H9 (cell line): ENCODE measurements at regions not wholly inside any gene's neighbourhood (a gene's known extent, or its start where the extent isn't known, plus 50 kb on each side); places are given as distances from the start of the nearest gene placed in this dataset.
A peak's percentile ranks its signal among the peaks of the same experiment; 100 is the strongest.

Source experiments
- DNase-seq: peaks from one replicate; pipeline ENCODE4 v3.0.0-alpha.2; 2017
- H2AFZ ChIP-seq: one replicate; pipeline ENCODE4 v1.6.1; 2013; ENCODE audit warnings: mild to moderate bottlenecking, low read length, control low read depth, moderate library complexity
- H2AK5ac ChIP-seq: 2 replicates; pipeline ENCODE4 v1.6.1; 2013; ENCODE audit warnings: low read length, control low read depth, mixed read lengths; ENCODE audit not compliant: insufficient read length
- H2BK120ac ChIP-seq: one replicate; pipeline ENCODE4 v1.6.1; 2013; ENCODE audit warnings: low read depth, mild to moderate bottlenecking, low read length, control low read depth, inconsistent platforms; ENCODE audit not compliant: poor library complexity, severe bottlenecking
- H2BK12ac ChIP-seq: 2 replicates; pipeline ENCODE4 v1.6.1; 2013; ENCODE audit warnings: low read length, control low read depth, mixed read lengths, low read depth; ENCODE audit not compliant: insufficient read length
- H2BK15ac ChIP-seq: 2 replicates; pipeline ENCODE4 v1.6.1; 2013; ENCODE audit warnings: low read depth, low read length, control low read depth
- H2BK20ac ChIP-seq: one replicate; pipeline ENCODE4 v1.6.1; 2013; ENCODE audit warnings: low read depth, mild to moderate bottlenecking, low read length, control low read depth, inconsistent platforms; ENCODE audit not compliant: poor library complexity, severe bottlenecking
- H2BK5ac ChIP-seq: 2 replicates; pipeline ENCODE4 v1.6.1; 2013; ENCODE audit warnings: low read length, control low read depth, mixed read lengths; ENCODE audit not compliant: insufficient read length
- H3K14ac ChIP-seq: 2 replicates; pipeline ENCODE4 v1.6.1; 2013; ENCODE audit warnings: low read length, control low read depth; ENCODE audit not compliant: insufficient read depth
- H3K18ac ChIP-seq: 2 replicates; pipeline ENCODE4 v1.6.1; 2013; ENCODE audit warnings: low read depth, mild to moderate bottlenecking, mixed read lengths, low read length, control low read depth; ENCODE audit not compliant: insufficient read length
- H3K23ac ChIP-seq: 2 replicates; pipeline ENCODE4 v1.6.1; 2013; ENCODE audit warnings: low read length, control low read depth, mixed read lengths, low read depth; ENCODE audit not compliant: insufficient read length
- H3K23me2 ChIP-seq: 2 replicates; pipeline ENCODE4 v1.6.1; 2013; ENCODE audit warnings: low read depth, mild to moderate bottlenecking, mixed read lengths, low read length, control low read depth; ENCODE audit not compliant: insufficient read length, poor library complexity, severe bottlenecking
- H3K27ac ChIP-seq: 2 replicates; pipeline ENCODE4 v1.5.1; 2013; ENCODE audit warnings: low read length, control low read depth, mixed read lengths, low read depth; ENCODE audit not compliant: insufficient read length
- H3K27me3 ChIP-seq: 2 replicates; pipeline ENCODE4 v1.6.1; 2013; ENCODE audit warnings: low read length, control low read depth, inconsistent platforms; ENCODE audit not compliant: insufficient read depth
- H3K4ac ChIP-seq: 2 replicates; pipeline ENCODE4 v1.6.1; 2013; ENCODE audit warnings: low read depth, mild to moderate bottlenecking, control low read depth, inconsistent platforms, low read length, moderate library complexity
- H3K4me1 ChIP-seq: 2 replicates; pipeline ENCODE4 v1.6.1; 2013; ENCODE audit warnings: low read length, control low read depth, inconsistent platforms; ENCODE audit not compliant: insufficient read depth
- H3K4me2 ChIP-seq: 2 replicates; pipeline ENCODE4 v1.6.1; 2013; ENCODE audit warnings: low read length, control low read depth, mixed read lengths; ENCODE audit not compliant: insufficient read length, insufficient read depth
- H3K56ac ChIP-seq: 2 replicates; pipeline ENCODE4 v1.6.1; 2013; ENCODE audit warnings: low read depth, mild to moderate bottlenecking, mixed read lengths, low read length, control low read depth; ENCODE audit not compliant: insufficient read length
- H3K79me1 ChIP-seq: 2 replicates; pipeline ENCODE4 v1.6.1; 2013; ENCODE audit warnings: low read depth, mild to moderate bottlenecking, moderate library complexity, low read length, control low read depth, inconsistent platforms; ENCODE audit not compliant: insufficient read depth, poor library complexity, severe bottlenecking
- H3K79me2 ChIP-seq: 2 replicates; pipeline ENCODE4 v1.6.1; 2013; ENCODE audit warnings: low read length, control low read depth, inconsistent platforms; ENCODE audit not compliant: insufficient read depth
- H3K9ac ChIP-seq: 2 replicates; pipeline ENCODE4 v1.6.1; 2013; ENCODE audit warnings: low read length, control low read depth, mixed read lengths; ENCODE audit not compliant: insufficient read length; ENCODE audit errors: extremely low read depth
- H3K9me3 ChIP-seq: one replicate; pipeline ENCODE4 v1.6.1; 2013; ENCODE audit warnings: low read depth, low read length, inconsistent platforms; ENCODE audit not compliant: control insufficient read depth
- H3T11ph ChIP-seq: one replicate; pipeline ENCODE4 v1.6.1; 2013; ENCODE audit warnings: mild to moderate bottlenecking, low read length, control low read depth, inconsistent platforms
- H4K20me1 ChIP-seq: one replicate; pipeline ENCODE4 v1.6.1; 2013; ENCODE audit not compliant: control insufficient read depth, insufficient read length, insufficient read depth
- H4K5ac ChIP-seq: 2 replicates; pipeline ENCODE4 v1.6.1; 2013; ENCODE audit warnings: low read depth, mild to moderate bottlenecking, mixed read lengths, low read length, control low read depth; ENCODE audit not compliant: insufficient read length
- H4K8ac ChIP-seq: replicated peaks from 2 replicates; pipeline ENCODE4 v1.6.1; 2013; ENCODE audit warnings: low read length, control low read depth, mixed read lengths, low read depth; ENCODE audit not compliant: insufficient read length
- H4K91ac ChIP-seq: 2 replicates; pipeline ENCODE4 v1.6.1; 2013; ENCODE audit warnings: low read depth, mild to moderate bottlenecking, moderate library complexity, mixed read lengths, low read length, control low read depth; ENCODE audit not compliant: insufficient read length
- H3K27ac Mint-ChIP-seq, 3 experiments: 2 replicates in 2 of 3; 3 replicates in 1 of 3; pipeline ENCODE4 v1.8.0; 2020 to 2021; ENCODE audit warnings: mixed read lengths in 3 of 3, mild to moderate bottlenecking in 1 of 3, moderate library complexity in 1 of 3
- H3K27me3 Mint-ChIP-seq: 2 replicates; pipeline ENCODE4 v1.8.0; 2021; ENCODE audit warnings: low read depth, mild to moderate bottlenecking, moderate library complexity, mixed read lengths
- H3K36me3 Mint-ChIP-seq, 3 experiments: 2 replicates in 2 of 3; 3 replicates in 1 of 3; pipeline ENCODE4 v1.8.0; 2020 to 2021; ENCODE audit warnings: low read depth in 3 of 3, mixed read lengths in 3 of 3; ENCODE audit not compliant: insufficient read depth in 1 of 3
- H3K4me1 Mint-ChIP-seq, 2 experiments: 2 replicates each; pipeline ENCODE4 v1.8.0; 2020; ENCODE audit warnings: mixed read lengths in 2 of 2
- H3K4me3 Mint-ChIP-seq, 2 experiments: 2 replicates in 1 of 2; 3 replicates in 1 of 2; pipeline ENCODE4 v1.8.0; 2020 to 2021; ENCODE audit warnings: mild to moderate bottlenecking in 2 of 2, mixed read lengths in 2 of 2, moderate library complexity in 1 of 2
- H3K9me3 Mint-ChIP-seq, 2 experiments: 2 replicates in 1 of 2; 3 replicates in 1 of 2; pipeline ENCODE4 v1.8.0; 2020; ENCODE audit warnings: mild to moderate bottlenecking in 2 of 2, mixed read lengths in 2 of 2, moderate library complexity in 1 of 2
- CTCF ChIP-seq: fragments of 200-600 bp; sonication (generic); conservative IDR thresholded peaks from 3 replicates; pipeline ENCODE4 v1.8.0; 2021; ENCODE audit warnings: antibody characterized with exemption, mild to moderate bottlenecking
- WGBS: extraction: QIAGEN DNeasy Blood & Tissue Kit; methylation state at CpG from one replicate; pipeline ENCODE4 v1.1.7; 2013; ENCODE audit warnings: missing lambda C conversion rate, low lambda C conversion rate, mixed read lengths; ENCODE audit not compliant: insufficient read length; ENCODE audit errors: extremely low coverage; 5-methylcytosine and 5-hydroxymethylcytosine counted together

- WGBS, result no CpG with 5 or more reads among the region's 18 CpGs
- Histone ChIP-seq H3K79me2 (no peaks in the 10 kb centered on the region), H2BK15ac (no peak overlapping the region), H2BK20ac (no peak overlapping the region), H3K18ac (no peak overlapping the region), H2AFZ (no peak overlapping the region), H4K20me1 (no peaks in the 10 kb centered on the region), H2BK120ac (no peak overlapping the region), H4K91ac (no peak overlapping the region), H3K23ac (no peak overlapping the region), H3K27ac (no peak overlapping the region), H4K8ac (no peak overlapping the region), H2AK5ac (no peak overlapping the region), H3K14ac (no peak overlapping the region), H3K56ac (no peak overlapping the region), H2BK5ac (no peak overlapping the region), H2BK12ac (no peak overlapping the region), H4K5ac (no peak overlapping the region), H3K9me3 (no peaks in the 10 kb centered on the region), H3K9ac (no peak overlapping the region), H3T11ph (no peak overlapping the region), H3K27me3 (no peaks in the 10 kb centered on the region), H3K4me2 (peak overlapping the region; percentile 88), H3K4ac (no peak overlapping the region), H3K4me1 (no peaks in the 10 kb centered on the region), H3K79me1 (no peaks in the 10 kb centered on the region), H3K23me2 (peaks cover 4% of the 10 kb centered on the region)
- Mint-ChIP-seq H3K4me3 (peak overlapping the region; percentile 90), H3K27me3 (no peaks in the 10 kb centered on the region), H3K36me3 (peaks cover 0 to 2% (median 0%) of the 10 kb centered on the region in 3 experiments; a peak in 2 of 7 replicates), H3K27ac (peak overlapping the region; percentile 32 to 97 (median 96); a peak in 2 of 7 replicates), H3K4me1 (peaks cover 21% of the 10 kb centered on the region in 2 experiments), H3K9me3 (no peaks in the 10 kb centered on the region)
- TF ChIP-seq CTCF, result peak; percentile 47; the same call in 2 of the 3 replicates
- DNase-seq, result no peak
These were observed 63.8 kb upstream of the IRF2 start for GRCh38 chr4:184538023-184538599.
